SK-N-SH (cell line): ENCODE measurements at regions not wholly inside any gene's neighbourhood (a gene's known extent, or its start where the extent isn't known, plus 50 kb on each side); places are given as distances from the start of the nearest gene placed in this dataset.

Source experiments
- GABPA ChIP-seq: IDR thresholded peaks from 2 replicates; pipeline ENCODE4 v1.4.0; 2012; ENCODE audit warnings: low read depth, mild to moderate bottlenecking
- MXI1 ChIP-seq: IDR thresholded peaks from 2 replicates; pipeline ENCODE4 v1.6.1; 2012; ENCODE audit warnings: mild to moderate bottlenecking, low read depth, low read length, improper control_type of control experiment
- RAD21 ChIP-seq: IDR thresholded peaks from 2 replicates; pipeline ENCODE4 v1.6.1; 2012; ENCODE audit warnings: mild to moderate bottlenecking, low read length
- RFX5 ChIP-seq: IDR thresholded peaks from 2 replicates; pipeline ENCODE4 v1.6.1; 2012; ENCODE audit warnings: mild to moderate bottlenecking, improper control_type of control experiment, low read length
- TAF1 ChIP-seq: IDR thresholded peaks from 2 replicates; pipeline ENCODE4 v1.6.1; 2012; ENCODE audit warnings: low read depth, mild to moderate bottlenecking, low read length, moderate library complexity, borderline replicate concordance
- TF ChIP-seq, protein P1 (sequence below): IDR thresholded peaks from 2 replicates; pipeline ENCODE4 v1.4.0; 2012; ENCODE audit warnings: low read depth
- TF ChIP-seq, protein P2 (sequence below): fragments of 200-600 bp; sonication (generic); IDR thresholded peaks from 2 replicates; pipeline ENCODE4 v1.6.1; 2017; ENCODE audit warnings: antibody characterized with exemption, mild to moderate bottlenecking, moderate library complexity

DNA sequence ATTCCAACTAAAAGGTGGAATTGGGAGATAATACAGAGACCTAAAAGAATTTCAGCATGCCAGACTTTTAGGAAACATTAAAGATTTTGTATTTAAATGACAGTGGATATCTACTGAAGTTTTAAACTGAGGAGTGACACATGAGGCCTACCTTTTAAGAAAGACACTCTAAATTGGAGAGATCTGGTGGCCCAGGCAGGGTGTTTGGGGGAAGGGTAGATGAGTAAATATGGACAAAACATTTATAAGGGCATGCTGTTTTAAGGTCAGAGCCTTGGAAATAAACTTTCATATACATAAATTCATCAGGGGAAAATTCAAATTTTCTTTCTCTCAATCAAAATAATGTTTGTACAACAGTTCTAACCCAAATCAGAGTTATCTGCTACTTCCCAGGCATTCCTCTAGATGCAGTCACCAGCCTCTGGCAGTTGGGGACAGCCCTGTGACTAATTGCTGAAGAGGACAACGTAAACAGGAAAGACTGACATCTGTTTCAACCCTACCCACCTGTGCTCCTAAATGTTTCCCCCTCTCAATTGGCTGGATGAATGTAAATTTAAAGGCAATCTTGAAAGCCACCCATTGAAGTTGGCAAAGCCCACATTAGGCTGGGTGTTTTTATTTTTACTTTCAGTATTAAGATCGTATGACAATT is 1646.9 kb upstream of the ADGRL3 start:
- TF ChIP-seq GABPA, result no peak
- no peak for TF ChIP-seq RFX5
- no peak for TF ChIP-seq MXI1
- TF ChIP-seq, protein P1, sequence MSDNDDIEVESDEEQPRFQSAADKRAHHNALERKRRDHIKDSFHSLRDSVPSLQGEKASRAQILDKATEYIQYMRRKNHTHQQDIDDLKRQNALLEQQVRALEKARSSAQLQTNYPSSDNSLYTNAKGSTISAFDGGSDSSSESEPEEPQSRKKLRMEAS, result no peak
- TF ChIP-seq, protein P2, sequence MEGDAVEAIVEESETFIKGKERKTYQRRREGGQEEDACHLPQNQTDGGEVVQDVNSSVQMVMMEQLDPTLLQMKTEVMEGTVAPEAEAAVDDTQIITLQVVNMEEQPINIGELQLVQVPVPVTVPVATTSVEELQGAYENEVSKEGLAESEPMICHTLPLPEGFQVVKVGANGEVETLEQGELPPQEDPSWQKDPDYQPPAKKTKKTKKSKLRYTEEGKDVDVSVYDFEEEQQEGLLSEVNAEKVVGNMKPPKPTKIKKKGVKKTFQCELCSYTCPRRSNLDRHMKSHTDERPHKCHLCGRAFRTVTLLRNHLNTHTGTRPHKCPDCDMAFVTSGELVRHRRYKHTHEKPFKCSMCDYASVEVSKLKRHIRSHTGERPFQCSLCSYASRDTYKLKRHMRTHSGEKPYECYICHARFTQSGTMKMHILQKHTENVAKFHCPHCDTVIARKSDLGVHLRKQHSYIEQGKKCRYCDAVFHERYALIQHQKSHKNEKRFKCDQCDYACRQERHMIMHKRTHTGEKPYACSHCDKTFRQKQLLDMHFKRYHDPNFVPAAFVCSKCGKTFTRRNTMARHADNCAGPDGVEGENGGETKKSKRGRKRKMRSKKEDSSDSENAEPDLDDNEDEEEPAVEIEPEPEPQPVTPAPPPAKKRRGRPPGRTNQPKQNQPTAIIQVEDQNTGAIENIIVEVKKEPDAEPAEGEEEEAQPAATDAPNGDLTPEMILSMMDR, result no peak
- TF ChIP-seq RAD21, result no peak
- no peak for TF ChIP-seq TAF1
